H1 (cell line): ENCODE measurements at regions not wholly inside any gene's neighbourhood (a gene's known extent, or its start where the extent isn't known, plus 50 kb on each side); places are given as distances from the start of the nearest gene placed in this dataset.
"Not testable (repeated sequence)": the region's sequence is repeated elsewhere in the genome, so short reads cannot be mapped to it uniquely, and the experiment has no call there.

Experiments
- CTCF ChIP-seq, 3 experiments: IDR thresholded peaks; 1 replicate in 2 of 3; 2 replicates in 1 of 3; pipeline versions ENCODE4 v1.5.1 to v1.6.1; 2011; ENCODE audit warnings: low read length in 3 of 3, mild to moderate bottlenecking in 3 of 3, inconsistent platforms in 2 of 3, low read depth in 1 of 3, moderate library complexity in 1 of 3; ENCODE audit not compliant: insufficient read depth in 1 of 3; ENCODE audit errors: control extremely low read depth in 1 of 3
- JUN ChIP-seq: IDR thresholded peaks from 2 replicates; pipeline ENCODE4 v1.6.1; 2011; ENCODE audit warnings: low read depth, mild to moderate bottlenecking, improper control_type of control experiment, low read length
- POLR2A ChIP-seq, 2 experiments: IDR thresholded peaks; 1 replicate in 1 of 2; 2 replicates in 1 of 2; pipeline ENCODE4 v1.6.1; 2011; ENCODE audit warnings: low read depth in 2 of 2, low read length in 2 of 2, mild to moderate bottlenecking in 2 of 2; ENCODE audit errors: control extremely low read depth in 1 of 2
- SIN3A ChIP-seq, 2 experiments: IDR thresholded peaks in 1 of 2; conservative IDR thresholded peaks in 1 of 2; 2 replicates each; pipeline ENCODE4 v1.6.1; 2011 to 2012; ENCODE audit warnings: low read length in 2 of 2, improper control_type of control experiment in 1 of 2, low read depth in 1 of 2, mild to moderate bottlenecking in 1 of 2
- SP1 ChIP-seq: IDR thresholded peaks from 2 replicates; pipeline ENCODE4 v1.6.1; 2011; ENCODE audit warnings: low read depth, low read length

DNA sequence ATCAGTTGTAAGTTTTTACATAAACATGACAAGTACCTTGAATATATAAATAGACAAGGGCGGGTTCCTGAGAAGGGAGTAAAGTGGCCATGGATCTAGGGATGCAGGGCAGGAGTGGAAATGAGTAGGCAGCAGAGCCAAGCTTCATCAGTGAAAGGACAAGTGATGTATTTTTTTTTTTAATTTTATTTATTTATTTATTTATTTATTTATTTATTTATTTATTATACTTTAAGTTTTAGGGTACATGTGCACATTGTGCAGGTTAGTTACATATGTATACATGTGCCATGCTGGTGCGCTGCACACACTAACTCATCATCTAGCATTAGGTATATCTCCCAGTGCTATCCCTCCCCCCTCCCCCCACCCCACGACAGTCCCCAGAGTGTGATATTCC is 428.3 kb downstream of the CCSER2 start:
- TF ChIP-seq CTCF (IDR thresholded peaks at IDR 0.05; ENCODE audit: control extremely low read depth in 1 of 3, insufficient read depth in 1 of 3, low read depth in 1 of 3, low read length in 3 of 3); POLR2A (IDR thresholded peaks at IDR 0.05; ENCODE audit: control extremely low read depth in 1 of 2, low read depth in 2 of 2, low read length in 2 of 2); SP1; SIN3A (conservative IDR thresholded peaks at IDR 0.05 in 1 of 2, IDR thresholded peaks at IDR 0.05 in 1 of 2; ENCODE audit: low read depth in 1 of 2, low read length in 2 of 2); JUN: not testable (repeated sequence)
